K562 (cell line): ENCODE measurements at regions not wholly inside any gene's neighbourhood (a gene's known extent, or its start where the extent isn't known, plus 50 kb on each side); places are given as distances from the start of the nearest gene placed in this dataset.
A peak's percentile ranks its signal among the peaks of the same experiment; 100 is the strongest.

Experiments
- CBX8 ChIP-seq: fragments of 200-600 bp; sonication (generic); IDR thresholded peaks from 2 replicates; pipeline ENCODE4 v1.6.1; 2012; ENCODE audit warnings: borderline replicate concordance, mixed run types, low read depth, mild to moderate bottlenecking, moderate library complexity, mixed read lengths, low read length, control low read depth, inconsistent platforms; ENCODE audit not compliant: poor library complexity, severe bottlenecking; ENCODE audit errors: extremely low read depth
- HNRNPLL ChIP-seq: fragments of 200-400 bp; formaldehyde crosslinking; IDR thresholded peaks from 2 replicates; pipeline ENCODE4 v1.6.1; 2017; ENCODE audit warnings: low read length, low read depth, mild to moderate bottlenecking; ENCODE audit not compliant: poor library complexity, severe bottlenecking
- ILK ChIP-seq: fragments of 450-650 bp; IDR thresholded peaks from 2 replicates; pipeline ENCODE4 v1.6.1; 2016; ENCODE audit warnings: missing genetic modification characterization, low read depth, mild to moderate bottlenecking, missing compliant biosample characterization, moderate library complexity, borderline replicate concordance
- SP2 ChIP-seq: IDR thresholded peaks from 2 replicates; pipeline ENCODE4 v1.6.1; 2011; ENCODE audit warnings: mild to moderate bottlenecking, low read depth, low read length, moderate library complexity; ENCODE audit not compliant: poor library complexity, severe bottlenecking; ENCODE audit errors: extremely low read depth
- ZFPM2 ChIP-seq: fragments of 250-450 bp; sonication (Bioruptor Pico); IDR thresholded peaks from 2 replicates; pipeline ENCODE4 v1.5.1; 2022; ENCODE audit warnings: mild to moderate bottlenecking
- ZNF707 ChIP-seq: fragments of 250-450 bp; sonication (Bioruptor Pico); conservative IDR thresholded peaks from 2 replicates; pipeline ENCODE4 v1.8.0; 2022; ENCODE audit warnings: inconsistent platforms, mild to moderate bottlenecking, moderate library complexity
- ZNF76 ChIP-seq: fragments of 250-450 bp; sonication (Bioruptor Pico); IDR thresholded peaks from 2 replicates; pipeline ENCODE4 v1.4.0; 2020; ENCODE audit warnings: mild to moderate bottlenecking, moderate library complexity, borderline replicate concordance
- TF ChIP-seq, protein P1 (sequence below), 3 experiments: fragments of 200-800 bp in 1 of 3; fragments of 250-450 bp in 1 of 3; fragments of 450-650 bp in 1 of 3; sonication (Bioruptor Pico) in 1 of 3; sonication (Bioruptor generic) in 1 of 3; formaldehyde crosslinking in 1 of 3; IDR thresholded peaks; 2 replicates each; pipeline versions ENCODE4 v1.6.1 to v1.8.0; 2016 to 2022; ENCODE audit warnings: mild to moderate bottlenecking in 2 of 3, missing genetic modification characterization in 2 of 3, missing compliant biosample characterization in 1 of 3, moderate library complexity in 1 of 3
- TF ChIP-seq, protein P2 (sequence below): IDR thresholded peaks from 2 replicates; pipeline ENCODE4 v1.6.1; 2016; ENCODE audit warnings: missing genetic modification characterization, missing compliant biosample characterization
- TF ChIP-seq, protein P3 (sequence below): sonication (generic); formaldehyde crosslinking; IDR thresholded peaks from 2 replicates; pipeline ENCODE4 v1.8.0; 2022; ENCODE audit warnings: mild to moderate bottlenecking, low read depth, missing genetic modification reagents
- TF ChIP-seq, protein P4 (sequence below): sonication (generic); formaldehyde crosslinking; IDR thresholded peaks from 2 replicates; pipeline ENCODE4 v1.8.0; 2022; ENCODE audit warnings: mild to moderate bottlenecking, missing genetic modification reagents, borderline replicate concordance
- TF ChIP-seq, protein P5 (sequence below): fragments of 450-650 bp; IDR thresholded peaks from 2 replicates; pipeline ENCODE4 v1.6.1; 2016; ENCODE audit warnings: mild to moderate bottlenecking

DNA sequence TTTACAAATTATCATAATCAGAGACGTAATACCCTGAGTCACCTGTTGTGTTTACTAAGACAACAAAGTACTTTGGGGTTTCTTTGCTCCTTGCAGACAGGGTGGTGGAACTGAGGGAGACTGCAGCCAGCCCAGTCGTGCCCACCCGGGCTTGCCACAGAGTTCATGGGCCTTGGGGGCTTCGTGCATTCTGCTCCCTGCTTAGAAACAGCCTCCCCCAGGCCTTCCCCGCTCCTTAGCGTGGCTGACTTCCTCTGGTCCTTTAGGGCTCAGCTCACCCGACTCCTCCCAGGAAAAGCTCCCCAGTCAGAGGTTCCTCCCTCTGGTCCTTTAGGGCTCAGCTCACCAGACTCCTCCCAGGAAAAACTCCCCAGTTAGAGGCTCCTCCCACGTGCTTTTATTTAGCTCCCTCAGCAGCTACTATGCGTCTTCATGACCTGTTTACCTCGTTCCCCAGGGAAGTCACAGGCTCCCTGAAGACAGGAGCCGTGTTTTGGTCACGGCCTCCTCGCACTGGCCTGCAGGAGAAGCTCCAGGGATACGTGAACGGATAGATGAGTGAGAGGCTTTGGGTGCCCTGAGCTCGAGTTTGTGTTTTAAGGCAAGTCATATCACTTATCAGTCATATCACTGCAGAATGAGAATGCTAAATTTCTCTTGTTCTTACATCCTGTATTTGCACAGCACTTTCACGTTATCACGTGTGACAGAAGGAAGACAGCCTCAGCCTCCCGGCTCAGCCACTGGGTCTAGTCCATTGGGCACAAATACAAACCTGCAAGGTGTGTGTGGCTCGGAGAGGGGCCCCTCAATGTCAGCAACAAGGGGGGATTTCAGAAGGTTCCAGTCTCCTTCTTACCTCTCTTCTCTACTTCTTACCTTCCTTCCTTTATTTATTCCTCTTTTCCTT lies 52.7 kb upstream of the VIPR2 start (continued):
- TF ChIP-seq, protein P1, sequence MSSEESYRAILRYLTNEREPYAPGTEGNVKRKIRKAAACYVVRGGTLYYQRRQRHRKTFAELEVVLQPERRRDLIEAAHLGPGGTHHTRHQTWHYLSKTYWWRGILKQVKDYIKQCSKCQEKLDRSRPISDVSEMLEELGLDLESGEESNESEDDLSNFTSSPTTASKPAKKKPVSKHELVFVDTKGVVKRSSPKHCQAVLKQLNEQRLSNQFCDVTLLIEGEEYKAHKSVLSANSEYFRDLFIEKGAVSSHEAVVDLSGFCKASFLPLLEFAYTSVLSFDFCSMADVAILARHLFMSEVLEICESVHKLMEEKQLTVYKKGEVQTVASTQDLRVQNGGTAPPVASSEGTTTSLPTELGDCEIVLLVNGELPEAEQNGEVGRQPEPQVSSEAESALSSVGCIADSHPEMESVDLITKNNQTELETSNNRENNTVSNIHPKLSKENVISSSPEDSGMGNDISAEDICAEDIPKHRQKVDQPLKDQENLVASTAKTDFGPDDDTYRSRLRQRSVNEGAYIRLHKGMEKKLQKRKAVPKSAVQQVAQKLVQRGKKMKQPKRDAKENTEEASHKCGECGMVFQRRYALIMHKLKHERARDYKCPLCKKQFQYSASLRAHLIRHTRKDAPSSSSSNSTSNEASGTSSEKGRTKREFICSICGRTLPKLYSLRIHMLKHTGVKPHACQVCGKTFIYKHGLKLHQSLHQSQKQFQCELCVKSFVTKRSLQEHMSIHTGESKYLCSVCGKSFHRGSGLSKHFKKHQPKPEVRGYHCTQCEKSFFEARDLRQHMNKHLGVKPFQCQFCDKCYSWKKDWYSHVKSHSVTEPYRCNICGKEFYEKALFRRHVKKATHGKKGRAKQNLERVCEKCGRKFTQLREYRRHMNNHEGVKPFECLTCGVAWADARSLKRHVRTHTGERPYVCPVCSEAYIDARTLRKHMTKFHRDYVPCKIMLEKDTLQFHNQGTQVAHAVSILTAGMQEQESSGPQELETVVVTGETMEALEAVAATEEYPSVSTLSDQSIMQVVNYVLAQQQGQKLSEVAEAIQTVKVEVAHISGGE (CRISPR knock-in tag; IDR thresholded peaks at IDR 0.05), result no peak; a peak in 2 of 6 replicates
- no peak for TF ChIP-seq SP2
- no peak for TF ChIP-seq ZFPM2 (CRISPR knock-in tag)
- no peak for TF ChIP-seq CBX8
- no peak for TF ChIP-seq ZNF707 (CRISPR knock-in tag)
- TF ChIP-seq, protein P2, sequence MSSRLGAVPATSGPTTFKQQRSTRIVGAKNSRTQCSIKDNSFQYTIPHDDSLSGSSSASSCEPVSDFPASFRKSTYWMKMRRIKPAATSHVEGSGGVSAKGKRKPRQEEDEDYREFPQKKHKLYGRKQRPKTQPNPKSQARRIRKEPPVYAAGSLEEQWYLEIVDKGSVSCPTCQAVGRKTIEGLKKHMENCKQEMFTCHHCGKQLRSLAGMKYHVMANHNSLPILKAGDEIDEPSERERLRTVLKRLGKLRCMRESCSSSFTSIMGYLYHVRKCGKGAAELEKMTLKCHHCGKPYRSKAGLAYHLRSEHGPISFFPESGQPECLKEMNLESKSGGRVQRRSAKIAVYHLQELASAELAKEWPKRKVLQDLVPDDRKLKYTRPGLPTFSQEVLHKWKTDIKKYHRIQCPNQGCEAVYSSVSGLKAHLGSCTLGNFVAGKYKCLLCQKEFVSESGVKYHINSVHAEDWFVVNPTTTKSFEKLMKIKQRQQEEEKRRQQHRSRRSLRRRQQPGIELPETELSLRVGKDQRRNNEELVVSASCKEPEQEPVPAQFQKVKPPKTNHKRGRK, result no peak; the same call in 1 of the 2 replicates
- TF ChIP-seq, protein P3, sequence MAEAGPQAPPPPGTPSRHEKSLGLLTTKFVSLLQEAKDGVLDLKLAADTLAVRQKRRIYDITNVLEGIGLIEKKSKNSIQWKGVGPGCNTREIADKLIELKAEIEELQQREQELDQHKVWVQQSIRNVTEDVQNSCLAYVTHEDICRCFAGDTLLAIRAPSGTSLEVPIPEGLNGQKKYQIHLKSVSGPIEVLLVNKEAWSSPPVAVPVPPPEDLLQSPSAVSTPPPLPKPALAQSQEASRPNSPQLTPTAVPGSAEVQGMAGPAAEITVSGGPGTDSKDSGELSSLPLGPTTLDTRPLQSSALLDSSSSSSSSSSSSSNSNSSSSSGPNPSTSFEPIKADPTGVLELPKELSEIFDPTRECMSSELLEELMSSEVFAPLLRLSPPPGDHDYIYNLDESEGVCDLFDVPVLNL, result no peak
- TF ChIP-seq, protein P4, sequence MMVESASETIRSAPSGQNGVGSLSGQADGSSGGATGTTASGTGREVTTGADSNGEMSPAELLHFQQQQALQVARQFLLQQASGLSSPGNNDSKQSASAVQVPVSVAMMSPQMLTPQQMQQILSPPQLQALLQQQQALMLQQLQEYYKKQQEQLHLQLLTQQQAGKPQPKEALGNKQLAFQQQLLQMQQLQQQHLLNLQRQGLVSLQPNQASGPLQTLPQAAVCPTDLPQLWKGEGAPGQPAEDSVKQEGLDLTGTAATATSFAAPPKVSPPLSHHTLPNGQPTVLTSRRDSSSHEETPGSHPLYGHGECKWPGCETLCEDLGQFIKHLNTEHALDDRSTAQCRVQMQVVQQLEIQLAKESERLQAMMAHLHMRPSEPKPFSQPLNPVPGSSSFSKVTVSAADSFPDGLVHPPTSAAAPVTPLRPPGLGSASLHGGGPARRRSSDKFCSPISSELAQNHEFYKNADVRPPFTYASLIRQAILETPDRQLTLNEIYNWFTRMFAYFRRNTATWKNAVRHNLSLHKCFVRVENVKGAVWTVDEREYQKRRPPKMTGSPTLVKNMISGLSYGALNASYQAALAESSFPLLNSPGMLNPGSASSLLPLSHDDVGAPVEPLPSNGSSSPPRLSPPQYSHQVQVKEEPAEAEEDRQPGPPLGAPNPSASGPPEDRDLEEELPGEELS (CRISPR knock-in tag), result peak; percentile 57; the same call in 1 of the 2 replicates
- no peak for TF ChIP-seq ZNF76
- no peak for TF ChIP-seq HNRNPLL
- TF ChIP-seq, protein P5, sequence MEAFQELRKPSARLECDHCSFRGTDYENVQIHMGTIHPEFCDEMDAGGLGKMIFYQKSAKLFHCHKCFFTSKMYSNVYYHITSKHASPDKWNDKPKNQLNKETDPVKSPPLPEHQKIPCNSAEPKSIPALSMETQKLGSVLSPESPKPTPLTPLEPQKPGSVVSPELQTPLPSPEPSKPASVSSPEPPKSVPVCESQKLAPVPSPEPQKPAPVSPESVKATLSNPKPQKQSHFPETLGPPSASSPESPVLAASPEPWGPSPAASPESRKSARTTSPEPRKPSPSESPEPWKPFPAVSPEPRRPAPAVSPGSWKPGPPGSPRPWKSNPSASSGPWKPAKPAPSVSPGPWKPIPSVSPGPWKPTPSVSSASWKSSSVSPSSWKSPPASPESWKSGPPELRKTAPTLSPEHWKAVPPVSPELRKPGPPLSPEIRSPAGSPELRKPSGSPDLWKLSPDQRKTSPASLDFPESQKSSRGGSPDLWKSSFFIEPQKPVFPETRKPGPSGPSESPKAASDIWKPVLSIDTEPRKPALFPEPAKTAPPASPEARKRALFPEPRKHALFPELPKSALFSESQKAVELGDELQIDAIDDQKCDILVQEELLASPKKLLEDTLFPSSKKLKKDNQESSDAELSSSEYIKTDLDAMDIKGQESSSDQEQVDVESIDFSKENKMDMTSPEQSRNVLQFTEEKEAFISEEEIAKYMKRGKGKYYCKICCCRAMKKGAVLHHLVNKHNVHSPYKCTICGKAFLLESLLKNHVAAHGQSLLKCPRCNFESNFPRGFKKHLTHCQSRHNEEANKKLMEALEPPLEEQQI, result 0 out of 2 replicates have a peak, but pooled peaks have one; percentile 24
- TF ChIP-seq ILK (tag), result no peak
